Retinal pigment epithelial cell (primary cell): ENCODE measurements at regions not wholly inside any gene's neighbourhood (a gene's known extent, or its start where the extent isn't known, plus 50 kb on each side); places are given as distances from the start of the nearest gene placed in this dataset.
"Not testable (repeated sequence)": the region's sequence is repeated elsewhere in the genome, so short reads cannot be mapped to it uniquely, and the experiment has no call there.

Experiments
- DNase-seq: peaks from one replicate; pipeline ENCODE4 v3.0.0-alpha.2; 2010; ENCODE audit warnings: low read depth
- H3K4me3 ChIP-seq: 2 replicates; pipeline ENCODE4 v1.5.1; 2011; ENCODE audit warnings: mild to moderate bottlenecking, low read length, control low read depth, moderate library complexity
- CTCF ChIP-seq: conservative IDR thresholded peaks from 2 replicates; pipeline ENCODE4 v1.5.1; 2011; ENCODE audit warnings: low read depth, low read length, control low read depth, inconsistent platforms

- no peak for DNase-seq
- TF ChIP-seq CTCF = no peak
- no peak overlapping the region for H3K4me3 ChIP-seq
Measured at GRCh38 chr7:152924238-152924637, 164.7 kb downstream of the ACTR3B start.

GRCh38 chr7:152924826-152925411 is 165.4 kb downstream of the ACTR3B start:
- no peak for TF ChIP-seq CTCF
- H3K4me3 ChIP-seq = no peak overlapping the region
- DNase-seq = no peak

- H3K4me3 ChIP-seq = peak overlapping the region; percentile 6
- DNase-seq = no peak
- no peak for TF ChIP-seq CTCF
Measured at GRCh38 chr7:152925412-152926147, 166.0 kb downstream of the ACTR3B start.

- no peak for TF ChIP-seq CTCF
- no peak for DNase-seq
- no peak overlapping the region for H3K4me3 ChIP-seq
Measured at GRCh38 chr7:152931633-152932032, 172.1 kb downstream of the ACTR3B start.

- DNase-seq = no peak
- no peak for TF ChIP-seq CTCF
Measured at GRCh38 chr7:152937282-152937681, 177.7 kb downstream of the ACTR3B start.

GRCh38 chr7:152946616-152947015 is 187.1 kb downstream of the ACTR3B start:
- DNase-seq, H3K4me3 ChIP-seq: not testable (repeated sequence)

More at GRCh38 chr7:152937282-152937681, 177.7 kb downstream of the ACTR3B start:
- no peak overlapping the region for H3K4me3 ChIP-seq

GRCh38 chr7:152947686-152948085 is 188.1 kb downstream of the ACTR3B start:
- no peak for TF ChIP-seq CTCF
- H3K4me3 ChIP-seq = no peak overlapping the region
- no peak for DNase-seq
